GM23338 (cell line): ENCODE measurements at regions not wholly inside any gene's neighbourhood (a gene's known extent, or its start where the extent isn't known, plus 50 kb on each side); places are given as distances from the start of the nearest gene placed in this dataset.

Experiments used
- ATAC-seq: fragments of 200-7000 bp; cut with Tn5 transposase; 3 replicates; pipeline ENCODE4 v1.9.1; 2020
- DNase-seq: peaks from one replicate; pipeline ENCODE4 v3.0.0-alpha.2; 2015; ENCODE audit warnings: low spot score
- H2AFZ ChIP-seq: fragments of 200-600 bp; sonication (generic); 2 replicates; pipeline ENCODE4 v1.8.0; 2016; ENCODE audit warnings: antibody characterized with exemption, mild to moderate bottlenecking, moderate library complexity
- H3F3A ChIP-seq: fragments of 200-600 bp; sonication (generic); replicated peaks from 2 replicates; pipeline ENCODE4 v1.8.0; 2017; ENCODE audit warnings: antibody characterized with exemption, mixed run types, low read depth
- H3K27ac ChIP-seq: fragments of 200-600 bp; sonication (generic); 2 replicates; pipeline ENCODE4 v1.6.1; 2016; ENCODE audit warnings: low read depth
- H3K27me3 ChIP-seq: fragments of 200-600 bp; sonication (generic); 2 replicates; pipeline ENCODE4 v1.8.0; 2016; ENCODE audit warnings: mild to moderate bottlenecking, mixed run types, moderate library complexity; ENCODE audit not compliant: insufficient read depth
- H3K36me3 ChIP-seq: fragments of 200-600 bp; sonication (generic); 2 replicates; pipeline ENCODE4 v1.8.0; 2016; ENCODE audit warnings: mild to moderate bottlenecking; ENCODE audit not compliant: insufficient read depth
- H3K4me1 ChIP-seq: fragments of 200-600 bp; sonication (generic); 2 replicates; pipeline ENCODE4 v1.8.0; 2016; ENCODE audit warnings: mild to moderate bottlenecking, moderate library complexity; ENCODE audit not compliant: insufficient read depth
- H3K4me2 ChIP-seq: fragments of 200-600 bp; sonication (generic); 2 replicates; pipeline ENCODE4 v1.7.1; 2017; ENCODE audit warnings: mixed run types
- H3K4me3 ChIP-seq: fragments of 200-600 bp; sonication (generic); 2 replicates; pipeline ENCODE4 v1.6.1; 2016; ENCODE audit warnings: mixed run types
- H3K79me2 ChIP-seq: fragments of 200-600 bp; sonication (generic); replicated peaks from 2 replicates; pipeline ENCODE4 v1.8.0; 2017; ENCODE audit warnings: mild to moderate bottlenecking; ENCODE audit not compliant: insufficient read depth
- H3K9me2 ChIP-seq: fragments of 200-600 bp; sonication (generic); 2 replicates; pipeline ENCODE4 v1.8.0; 2017; ENCODE audit not compliant: insufficient read depth
- H4K20me1 ChIP-seq: fragments of 200-600 bp; sonication (generic); replicated peaks from 2 replicates; pipeline ENCODE4 v1.8.0; 2017; ENCODE audit warnings: mild to moderate bottlenecking; ENCODE audit not compliant: insufficient read depth
- H3K27ac Mint-ChIP-seq: 2 replicates; pipeline ENCODE4 v1.8.0; 2020; ENCODE audit warnings: inconsistent platforms, mild to moderate bottlenecking, moderate library complexity, mixed read lengths
- H3K27me3 Mint-ChIP-seq: 3 replicates; pipeline ENCODE4 v1.8.0; 2022; ENCODE audit warnings: low read depth, mild to moderate bottlenecking, moderate library complexity, mixed read lengths, inconsistent platforms; ENCODE audit not compliant: insufficient read depth, poor library complexity
- H3K36me3 Mint-ChIP-seq: 3 replicates; pipeline ENCODE4 v1.8.0; 2021; ENCODE audit warnings: low read depth, mild to moderate bottlenecking, inconsistent platforms, moderate library complexity, mixed read lengths
- H3K4me1 Mint-ChIP-seq: 3 replicates; pipeline ENCODE4 v1.8.0; 2020; ENCODE audit warnings: mild to moderate bottlenecking, inconsistent platforms, mixed read lengths
- H3K4me3 Mint-ChIP-seq: 3 replicates; pipeline ENCODE4 v1.8.0; 2021; ENCODE audit warnings: moderate library complexity, mild to moderate bottlenecking, inconsistent platforms, mixed read lengths
- H3K9me3 Mint-ChIP-seq: 3 replicates; pipeline ENCODE4 v1.8.0; 2020; ENCODE audit warnings: moderate library complexity, mild to moderate bottlenecking, inconsistent platforms, mixed read lengths
- CTCF ChIP-seq, 2 experiments: fragments of 200-600 bp in 1 of 2; sonication (generic) in 1 of 2; conservative IDR thresholded peaks; 2 replicates each; pipeline versions ENCODE4 v1.5.1 to v1.6.1; 2016 to 2017; ENCODE audit warnings: antibody characterized with exemption in 2 of 2, low read depth in 2 of 2, mild to moderate bottlenecking in 2 of 2, moderate library complexity in 1 of 2
- REST ChIP-seq: IDR thresholded peaks from one replicate; pipeline ENCODE4 v1.6.1; 2018; ENCODE audit warnings: antibody characterized with exemption; ENCODE audit not compliant: unreplicated experiment
- ZNF114 ChIP-seq: fragments of 250-450 bp; sonication (Bioruptor Pico); IDR thresholded peaks from 2 replicates; pipeline ENCODE4 v1.5.0; 2020; ENCODE audit warnings: mild to moderate bottlenecking, moderate library complexity
- ZNF462 ChIP-seq: fragments of 250-450 bp; sonication (Bioruptor Pico); IDR thresholded peaks from 2 replicates; pipeline ENCODE4 v1.5.0; 2020; ENCODE audit warnings: mild to moderate bottlenecking, moderate library complexity

- Histone ChIP-seq H3K4me3 (no peak overlapping the region), H4K20me1 (no peaks in the 10 kb centered on the region), H3K27me3 (no peaks in the 10 kb centered on the region), H3K36me3 (no peaks in the 10 kb centered on the region), H2AFZ (peak overlapping the region; percentile 12; the same call in 1 of the 2 replicates), H3K4me2 (no peak overlapping the region), H3K27ac (no peak overlapping the region), H3K79me2 (no peaks in the 10 kb centered on the region), H3K4me1 (no peaks in the 10 kb centered on the region), H3K9me2 (no peaks in the 10 kb centered on the region), H3F3A (no peaks in the 10 kb centered on the region)
- DNase-seq (no peak), ATAC-seq (no peak)
- H3K4me3 Mint-ChIP-seq = no peak overlapping the region
- H3K36me3 Mint-ChIP-seq = no peaks in the 10 kb centered on the region
- H3K9me3 Mint-ChIP-seq = no peaks in the 10 kb centered on the region
- no peaks in the 10 kb centered on the region for H3K27me3 Mint-ChIP-seq
- H3K4me1 Mint-ChIP-seq = no peaks in the 10 kb centered on the region
- TF ChIP-seq REST (no peak), CTCF (conservative IDR thresholded peaks at IDR 0.05; ENCODE audit: low read depth in 2 of 2) (no peak), ZNF462 (no peak), ZNF114 (CRISPR knock-in tag) (no peak)
- no peak overlapping the region for H3K27ac Mint-ChIP-seq
These were observed 1303.1 kb upstream of the DDX18 start for GRCh38 chr2:116511426-116511825.
